GM19035 (cell line): ENCODE measurements at regions not wholly inside any gene's neighbourhood (a gene's known extent, or its start where the extent isn't known, plus 50 kb on each side); places are given as distances from the start of the nearest gene placed in this dataset.
"Not testable (repeated sequence)": the region's sequence is repeated elsewhere in the genome, so short reads cannot be mapped to it uniquely, and the experiment has no call there.

ENCODE experiments used
- ATAC-seq: cut with Tn5 transposase; IDR thresholded peaks from one replicate; pipeline ENCODE4 v1.9.1; 2021; ENCODE audit not compliant: unreplicated experiment

DNA sequence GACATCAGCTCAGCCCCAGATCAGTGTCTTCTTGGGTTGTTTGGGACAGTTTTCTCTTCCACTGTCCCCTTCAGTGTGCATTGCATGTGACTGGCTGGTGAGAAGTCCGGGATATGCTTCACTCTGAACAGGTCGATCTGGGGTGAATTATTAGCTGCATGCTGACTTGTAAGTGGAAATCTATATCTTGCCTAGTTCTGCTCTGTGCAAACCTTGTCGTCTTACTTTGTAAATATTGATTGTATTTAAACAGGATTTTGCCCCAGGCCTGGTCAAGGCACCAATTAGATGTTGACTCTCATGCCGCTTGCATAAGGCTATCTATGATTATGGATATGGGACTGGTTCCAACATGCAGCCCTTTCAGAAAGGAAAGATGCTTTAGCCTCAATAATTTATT is 669.7 kb downstream of the TYW1 start:
- not testable (repeated sequence) for ATAC-seq

DNA sequence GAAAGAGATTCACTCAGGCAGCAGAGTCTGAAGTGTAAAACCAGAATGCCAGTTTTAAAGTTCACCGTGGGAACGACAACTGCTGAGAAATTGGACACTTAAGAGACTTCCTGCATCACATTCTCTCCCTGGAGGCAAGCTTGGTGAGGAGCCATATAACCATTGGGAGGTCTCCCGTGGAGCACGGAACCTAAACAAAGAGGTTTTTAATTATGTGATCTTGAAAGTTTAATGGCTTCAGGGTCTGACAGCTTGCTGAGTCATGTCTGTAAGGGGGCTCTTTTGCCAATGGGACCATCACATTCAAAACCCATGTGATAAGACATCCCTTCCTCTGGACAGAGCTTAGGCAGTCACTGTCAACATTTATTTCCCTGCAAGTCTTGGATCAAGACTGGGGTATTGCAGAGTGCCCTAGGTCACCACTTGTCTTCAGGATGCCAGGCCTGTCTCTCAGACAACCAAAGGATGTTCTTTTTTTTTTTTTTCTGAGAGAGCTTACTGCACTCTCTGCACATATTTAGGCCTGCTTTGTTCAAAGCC is 674.4 kb downstream of the TYW1 start:
- no peak for ATAC-seq

DNA sequence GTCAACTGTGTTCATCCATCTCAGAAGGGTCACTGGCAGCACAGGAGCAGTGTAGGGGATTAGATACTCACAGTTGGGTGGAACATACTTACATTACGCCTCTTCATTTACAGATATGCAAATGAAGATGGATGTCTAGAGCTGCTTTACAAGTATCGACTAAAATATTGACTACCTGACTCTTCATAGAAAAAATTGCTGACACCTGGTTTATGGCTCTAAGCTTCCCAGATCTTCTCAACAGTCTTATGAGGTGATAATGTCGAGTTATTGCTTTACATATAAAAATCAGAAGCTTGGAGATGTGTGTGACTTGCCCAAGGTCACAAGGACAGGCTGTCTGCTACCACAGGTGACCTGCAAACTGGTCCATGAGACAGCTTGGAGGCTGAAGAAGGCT is 677.2 kb downstream of the TYW1 start:
- no peak for ATAC-seq

DNA sequence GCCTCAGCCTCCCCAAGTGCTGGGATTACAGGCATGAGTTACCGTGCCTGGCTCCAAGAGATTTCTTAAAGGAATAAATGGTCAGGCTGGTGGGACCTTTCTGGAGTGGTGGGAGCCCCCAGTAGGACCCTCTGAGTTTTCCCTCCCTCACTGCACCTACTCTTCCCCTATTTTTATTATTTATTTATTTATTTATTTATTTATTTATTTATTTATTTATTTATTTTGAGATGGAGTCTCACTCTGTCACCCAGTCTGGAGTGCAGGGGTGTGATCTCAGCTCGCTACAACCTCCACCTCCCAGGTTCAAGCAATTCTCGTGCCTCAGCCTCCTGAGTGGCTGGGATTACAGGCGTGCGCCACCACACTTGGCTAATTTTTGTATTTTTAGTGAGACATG is 678.2 kb downstream of the TYW1 start:
- not testable (repeated sequence) for ATAC-seq

DNA sequence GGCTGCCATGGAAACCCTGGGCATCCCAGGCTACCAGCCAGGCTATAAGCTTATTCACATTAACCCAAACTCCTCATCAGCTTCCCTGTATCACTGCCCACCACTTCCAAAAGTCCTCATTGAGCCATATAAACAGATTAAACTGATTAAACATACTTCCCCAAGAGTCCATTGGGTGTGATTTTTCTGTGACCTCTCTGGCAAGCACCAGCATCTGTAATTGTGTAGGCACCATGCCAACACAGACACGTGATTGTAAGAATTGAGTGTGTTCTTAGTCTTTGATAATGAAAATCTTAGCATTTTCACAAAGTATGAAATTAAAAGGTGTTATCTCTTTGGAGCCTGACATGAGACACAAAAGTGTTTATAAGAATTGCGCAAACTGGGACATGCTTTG is 679.3 kb downstream of the TYW1 start:
- no peak for ATAC-seq

DNA sequence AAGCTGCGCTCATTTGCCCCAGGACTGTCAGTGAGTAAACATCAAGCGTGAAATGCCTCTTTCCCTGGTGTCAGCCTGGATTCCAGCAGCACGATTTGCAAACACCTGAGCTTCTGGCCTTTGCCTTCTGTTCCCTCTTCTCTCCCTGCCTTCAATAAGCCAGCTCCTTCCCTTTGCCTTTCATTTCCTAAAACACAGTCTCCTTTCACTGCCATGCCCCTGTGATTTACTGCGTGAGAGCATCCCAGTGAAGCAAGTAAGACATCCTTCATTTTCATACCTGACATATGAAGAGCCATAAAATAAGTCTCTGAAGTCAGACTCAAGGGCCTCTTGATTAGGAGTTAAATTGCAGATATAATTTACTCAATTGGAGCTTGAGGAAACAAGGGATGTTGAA is 681.8 kb downstream of the TYW1 start:
- no peak for ATAC-seq

DNA sequence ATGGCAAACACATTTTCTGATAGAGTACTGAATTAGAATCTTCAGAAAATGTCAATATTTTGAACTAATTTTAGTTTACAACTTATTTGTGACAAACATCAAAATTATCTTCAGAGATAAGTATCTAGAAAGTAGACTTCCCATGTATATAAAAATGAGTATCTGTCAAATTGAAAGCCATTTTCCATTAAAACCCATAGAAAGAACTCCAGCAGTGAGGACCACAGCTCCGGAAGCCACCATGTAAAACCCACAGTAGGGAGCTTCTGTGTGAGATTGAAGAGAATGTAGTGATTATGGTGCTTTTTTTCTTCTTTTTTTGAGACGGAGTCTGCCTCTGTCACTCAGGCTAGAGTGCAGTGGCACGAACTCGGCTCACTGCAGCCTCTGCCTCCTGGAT is 687.0 kb downstream of the TYW1 start:
- no peak for ATAC-seq

DNA sequence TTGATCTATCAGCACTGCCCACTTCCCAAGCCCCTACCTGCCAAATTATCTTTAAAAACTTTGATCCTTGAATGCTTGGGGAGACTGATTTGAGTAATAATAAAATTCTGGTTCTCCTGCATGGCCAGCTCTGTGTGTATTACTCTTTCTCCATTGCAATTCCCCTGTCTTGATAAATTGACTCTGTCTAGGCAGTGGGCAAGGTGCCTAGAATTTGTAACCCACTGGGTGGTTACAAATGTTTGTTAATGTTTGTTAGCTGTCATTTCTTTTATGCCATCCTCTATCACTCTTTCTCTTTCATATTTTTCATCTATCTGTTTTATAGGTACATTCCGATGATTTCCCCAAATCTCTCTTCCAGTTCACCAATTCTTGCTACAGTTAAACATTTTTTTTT is 694.1 kb downstream of the TYW1 start:
- ATAC-seq, result no peak

DNA sequence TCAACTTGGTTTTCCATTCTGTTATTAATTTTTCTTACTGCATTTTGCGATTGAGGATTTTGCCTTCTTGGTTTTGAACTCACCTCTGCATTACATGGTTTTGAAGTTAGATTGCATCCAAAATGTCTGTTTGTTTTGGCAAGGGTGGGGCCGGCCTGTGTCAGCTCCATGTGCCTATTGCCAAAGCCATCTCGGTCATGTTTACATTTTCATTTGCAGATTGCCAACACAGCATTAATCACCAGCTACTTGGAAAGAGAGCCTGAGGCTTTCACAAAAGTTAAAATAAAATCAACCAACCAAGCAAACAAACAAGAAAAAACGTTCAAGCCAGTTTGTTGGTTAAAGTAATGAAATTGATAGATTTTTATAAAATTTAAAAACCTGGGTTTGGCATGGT is 695.8 kb downstream of the TYW1 start:
- ATAC-seq, result no peak

DNA sequence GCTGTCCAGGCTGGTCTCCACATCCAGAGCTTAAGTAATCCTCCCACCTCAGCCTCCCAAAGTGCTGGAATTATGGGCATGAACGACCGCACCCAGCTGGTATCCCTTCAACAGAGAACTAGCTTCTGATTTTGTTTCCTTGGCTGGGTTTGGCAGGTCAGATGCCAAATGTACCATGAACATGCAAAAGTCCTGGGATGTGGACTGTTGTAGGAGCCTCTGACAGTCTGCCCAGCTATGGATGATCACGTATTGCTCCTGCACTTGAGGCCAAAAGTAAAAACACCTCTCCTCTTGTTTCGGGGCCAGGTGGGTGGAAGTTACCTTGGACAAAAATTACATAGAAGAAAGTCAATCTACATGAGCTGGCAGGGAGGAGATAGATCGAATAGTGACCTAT is 699.5 kb downstream of the TYW1 start:
- no peak for ATAC-seq

DNA sequence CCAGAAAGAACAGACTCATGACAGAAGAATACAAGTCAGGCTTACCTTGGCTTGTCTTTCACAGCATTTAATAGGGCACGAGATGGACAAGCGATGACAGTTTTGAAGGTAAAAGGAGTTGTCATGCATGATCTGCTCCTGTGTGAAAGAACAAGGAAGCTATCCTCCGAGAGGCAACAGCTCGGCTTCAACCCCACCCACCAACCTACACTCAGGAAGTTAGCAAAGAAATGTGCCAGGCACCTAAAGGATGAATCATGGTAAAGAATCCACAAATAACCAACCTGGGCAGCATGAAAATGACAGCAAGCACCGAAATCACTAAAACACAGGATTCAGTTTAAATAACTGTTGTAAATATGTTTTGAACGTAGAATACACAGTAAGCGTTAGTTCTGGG is 700.2 kb downstream of the TYW1 start:
- ATAC-seq, result no peak

DNA sequence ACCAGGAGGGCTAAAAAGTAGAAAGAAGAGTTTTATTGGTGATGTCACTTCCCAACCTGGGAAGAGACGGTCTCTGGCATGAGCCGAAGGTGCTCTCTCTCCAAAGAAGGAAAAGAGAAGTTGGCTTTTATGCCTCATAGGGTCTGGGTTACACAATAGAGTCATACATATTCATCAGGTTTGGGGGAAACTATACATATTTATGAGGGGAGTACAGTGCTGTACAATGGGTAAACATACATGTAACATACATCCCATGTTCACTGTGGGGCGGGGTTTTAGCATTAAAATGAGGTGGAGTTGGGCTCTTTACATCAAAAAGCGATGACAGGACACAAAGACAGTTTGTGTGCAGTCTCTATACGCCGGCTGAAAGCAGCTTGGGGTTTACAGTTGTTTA is 701.7 kb downstream of the TYW1 start:
- ATAC-seq, result no peak

DNA sequence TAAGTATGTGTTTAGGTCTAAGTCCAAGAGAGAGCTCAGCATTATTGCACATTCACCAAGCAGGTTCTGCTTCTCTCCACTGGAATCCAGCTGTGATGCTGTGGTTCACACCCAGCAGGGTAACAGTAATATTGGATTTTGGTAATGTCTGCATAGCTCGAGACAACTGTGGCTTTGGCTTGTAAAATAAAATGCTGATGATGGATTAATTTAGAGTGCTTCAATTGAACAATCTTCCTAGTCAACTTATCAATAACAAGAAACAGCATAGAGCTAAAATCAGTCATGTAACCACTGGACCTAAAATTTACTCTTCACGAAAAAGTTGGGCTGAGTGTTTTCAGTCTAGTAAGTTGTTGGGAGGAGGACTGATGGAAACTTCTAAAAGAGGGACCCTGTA is 709.2 kb downstream of the TYW1 start:
- no peak for ATAC-seq

DNA sequence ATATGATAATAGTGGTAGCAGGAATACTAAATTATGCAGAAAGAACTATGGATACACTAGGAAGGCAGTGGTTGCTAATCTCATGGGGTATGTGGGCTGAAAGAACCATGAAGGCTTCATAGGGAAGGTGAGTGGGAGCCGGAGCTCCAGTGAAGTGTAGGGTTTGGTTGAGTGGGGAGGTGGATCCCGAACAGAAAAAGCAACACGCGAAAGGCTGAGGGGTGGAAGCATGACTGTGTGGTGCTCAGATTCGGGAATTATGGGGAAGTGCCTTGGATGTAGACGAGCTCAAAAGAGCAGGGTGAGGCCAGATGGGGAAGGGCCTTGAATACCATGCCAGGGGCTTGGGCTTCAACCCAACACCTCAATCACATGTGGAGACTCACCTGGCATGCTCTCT is 715.1 kb downstream of the TYW1 start:
- ATAC-seq, result no peak

DNA sequence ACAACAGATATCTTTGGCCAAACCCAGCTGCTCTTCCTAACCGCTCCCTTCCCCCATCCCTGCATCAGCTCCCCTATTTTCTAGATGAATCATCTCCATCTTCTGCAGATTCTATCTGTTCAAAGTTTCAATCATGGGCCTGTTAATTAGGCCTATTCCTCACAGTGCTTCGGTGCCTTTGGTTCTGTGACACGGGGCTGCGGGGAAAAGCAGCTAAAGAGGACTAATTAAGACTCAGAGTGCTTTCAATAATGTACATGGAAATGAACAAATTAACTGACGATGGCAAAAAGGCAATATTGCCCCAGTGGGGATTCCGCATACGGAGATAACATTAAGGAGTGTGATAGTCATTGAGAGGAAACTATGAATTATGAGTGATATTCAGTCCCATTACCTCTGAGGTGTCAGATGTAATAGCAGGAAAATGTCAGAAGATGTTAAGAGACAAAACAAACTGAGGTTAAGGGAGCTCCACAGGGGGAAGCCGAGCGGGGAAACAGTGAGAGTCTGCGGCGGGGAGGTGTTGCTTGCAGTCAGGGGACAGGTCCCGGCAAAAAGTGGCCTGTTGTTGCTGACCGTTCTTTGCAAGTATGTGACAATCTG is 716.9 kb downstream of the TYW1 start:
- no peak for ATAC-seq

DNA sequence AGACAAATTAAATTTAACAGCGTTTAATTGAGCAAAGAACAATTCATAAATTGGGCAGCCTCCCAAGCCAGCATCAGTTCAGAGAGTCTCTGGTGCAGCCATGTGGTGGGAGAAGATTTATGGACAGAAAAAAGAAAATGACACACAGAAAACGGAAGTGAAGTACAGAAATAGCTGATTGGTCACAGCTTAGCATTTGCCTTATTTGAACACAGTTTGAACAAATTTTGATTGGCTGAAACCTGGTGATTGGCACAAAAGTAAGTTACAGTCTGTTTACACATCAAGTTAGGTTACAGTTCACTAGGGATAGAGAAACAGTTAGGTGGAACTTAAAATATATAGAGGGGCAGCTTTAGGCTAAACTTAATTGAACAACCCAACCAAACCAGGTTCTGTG is 720.1 kb downstream of the TYW1 start:
- no peak for ATAC-seq

DNA sequence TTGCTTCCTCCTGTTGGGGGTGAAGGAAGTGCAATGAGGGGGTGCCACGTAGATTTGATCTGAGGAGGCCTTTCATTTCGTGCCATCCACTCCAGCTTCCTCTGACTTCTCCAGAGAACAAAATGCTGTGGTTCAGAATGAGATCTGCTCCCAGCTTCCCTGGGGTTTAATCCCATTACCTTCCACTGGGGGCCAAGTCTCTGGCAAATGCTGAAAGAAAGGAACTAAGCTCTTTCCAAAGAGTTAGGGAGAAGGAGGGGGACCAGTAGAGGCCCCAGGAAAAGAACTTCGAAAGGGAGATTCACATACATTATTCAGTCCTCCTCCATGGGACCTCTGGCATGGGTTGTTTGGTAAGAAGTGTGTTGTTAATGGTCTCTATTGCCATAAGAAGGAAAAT is 727.0 kb downstream of the TYW1 start:
- no peak for ATAC-seq

DNA sequence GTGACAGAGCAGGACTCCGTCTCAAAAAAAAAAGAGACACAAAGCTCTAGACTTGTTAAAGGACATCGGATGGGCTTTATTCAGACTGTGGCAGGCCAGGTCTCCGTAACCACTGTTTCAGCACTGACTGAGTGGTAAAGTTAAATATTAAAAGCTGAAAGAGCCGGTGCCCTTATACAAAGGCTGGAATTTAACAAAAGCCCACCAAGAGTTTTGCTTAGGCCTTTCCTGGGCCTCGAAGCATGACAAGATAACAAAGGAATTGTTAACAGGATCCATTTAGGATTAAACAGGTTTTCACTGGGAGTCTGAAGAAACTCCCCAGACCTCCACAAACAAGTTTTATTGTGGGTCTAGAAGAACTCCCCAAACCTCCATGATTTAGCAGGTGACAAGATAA is 727.8 kb downstream of the TYW1 start:
- no peak for ATAC-seq

DNA sequence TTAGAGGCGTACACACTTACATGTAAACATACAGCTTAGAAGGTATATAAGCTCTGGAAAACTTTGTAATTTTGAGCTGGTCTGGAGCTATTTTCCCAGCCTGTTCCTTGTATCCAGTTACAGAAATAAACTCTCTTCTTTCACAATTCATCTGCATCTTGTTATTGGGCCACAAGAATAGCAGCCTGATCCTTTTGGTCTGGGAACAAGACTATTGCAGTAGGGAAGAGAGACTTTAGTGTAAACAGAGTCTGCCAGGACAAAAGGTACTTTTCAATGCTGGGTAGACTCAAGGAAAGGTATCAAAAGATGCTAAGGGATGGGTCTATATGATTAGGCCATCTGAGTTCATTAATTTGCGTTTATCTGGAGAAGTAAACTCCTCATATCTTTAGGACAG is 728.3 kb downstream of the TYW1 start:
- ATAC-seq, result no peak

DNA sequence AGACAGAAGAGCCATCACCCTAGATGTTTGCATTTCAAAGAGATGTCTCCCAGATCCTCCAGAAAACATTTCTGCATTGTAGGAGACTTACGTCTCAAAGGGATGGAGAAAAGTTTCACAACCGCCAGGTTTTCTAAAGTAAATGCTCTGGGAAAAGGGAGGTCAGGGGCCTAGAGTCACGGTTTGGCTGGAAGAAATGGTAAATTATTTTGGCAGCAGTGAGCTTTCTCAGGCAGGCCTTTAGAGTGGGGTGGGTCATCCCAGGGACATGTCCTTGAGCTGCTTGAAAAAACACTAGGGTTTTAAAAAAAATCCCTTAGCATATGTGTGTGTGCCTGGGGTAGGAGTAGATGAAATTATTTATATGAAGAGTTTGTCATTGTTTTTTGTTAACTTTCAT is 728.8 kb downstream of the TYW1 start:
- no peak for ATAC-seq

DNA sequence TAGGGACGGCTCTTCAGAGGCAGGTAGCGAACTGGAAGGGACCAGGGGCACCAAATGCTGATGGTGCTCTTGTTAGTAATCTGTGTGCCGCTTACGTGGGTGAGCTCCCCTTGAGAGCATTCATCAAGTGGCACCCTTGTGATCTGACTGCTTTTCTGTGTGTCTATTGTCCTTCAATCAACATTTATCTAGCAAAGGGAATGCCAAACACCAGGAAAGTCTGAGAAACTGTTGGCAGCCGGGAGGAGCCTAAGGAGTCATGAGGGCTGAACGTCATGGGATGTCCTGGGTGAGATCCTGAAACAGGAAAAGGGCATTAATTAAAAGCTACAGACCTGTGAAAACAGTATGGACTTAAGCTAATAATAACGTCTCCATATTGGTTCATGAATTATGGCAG is 733.1 kb downstream of the TYW1 start:
- ATAC-seq, result no peak

DNA sequence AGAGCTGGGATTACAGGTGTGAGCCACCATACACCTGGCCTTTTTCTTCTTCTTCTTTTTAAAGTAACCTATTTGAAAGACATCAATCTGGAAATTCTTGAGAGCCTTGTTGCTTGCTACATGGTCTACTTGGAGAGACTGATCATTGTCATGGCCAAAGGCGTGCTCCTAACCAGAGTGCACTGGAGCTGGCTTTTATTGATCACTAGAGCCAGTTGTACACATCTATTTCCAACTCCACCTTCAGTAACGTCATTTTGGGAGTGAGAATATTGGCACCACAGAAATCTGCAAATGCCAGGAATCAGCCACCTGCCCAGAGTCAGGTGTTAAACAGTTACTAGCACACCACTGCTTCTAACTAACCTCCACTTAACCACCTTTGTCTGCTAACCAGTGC is 735.1 kb downstream of the TYW1 start:
- no peak for ATAC-seq

DNA sequence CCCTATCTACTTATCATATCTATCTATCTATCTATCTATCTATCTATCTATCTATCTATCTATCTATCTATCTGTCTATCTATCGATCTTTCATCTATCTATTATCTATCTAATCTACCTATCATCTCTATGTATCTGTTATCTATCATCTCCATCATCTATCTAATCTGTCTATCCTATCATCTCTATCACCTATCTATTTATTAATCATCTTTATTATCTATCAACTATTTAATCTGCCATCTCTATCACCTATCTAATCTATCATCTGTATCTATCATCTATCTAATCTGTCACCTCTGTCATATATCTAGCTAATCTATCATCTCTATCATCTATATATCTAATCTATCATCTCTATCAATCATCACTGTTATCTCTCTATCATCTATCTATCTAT is 736.3 kb downstream of the TYW1 start:
- no peak for ATAC-seq

DNA sequence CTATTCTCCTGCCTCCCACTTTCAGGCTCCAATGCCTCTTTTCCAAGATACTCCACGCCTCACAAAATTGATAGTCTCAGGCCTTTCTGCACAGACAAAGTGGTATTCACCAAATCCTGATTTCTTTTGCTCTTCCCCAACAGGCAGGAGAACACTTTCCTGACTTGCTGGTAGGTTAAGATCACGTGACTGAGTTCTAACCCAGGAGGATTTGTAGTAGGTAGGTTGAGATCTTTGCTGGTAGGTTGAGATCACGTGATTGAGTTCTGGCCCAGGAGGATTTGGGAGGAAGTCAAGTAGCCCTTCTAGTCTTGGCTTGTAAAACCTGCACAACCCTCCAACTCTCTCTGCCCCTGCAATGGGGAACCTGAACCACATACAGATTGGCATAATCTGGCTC is 741.5 kb downstream of the TYW1 start:
- ATAC-seq, result no peak
